ENCODE measurements at regions not wholly inside any gene's neighbourhood (a gene's known extent, or its start where the extent isn't known, plus 50 kb on each side); places are given as distances from the start of the nearest gene placed in this dataset.

- Histone ChIP-seq H3K27ac (ENCODE audit: low read length, poor library complexity, severe bottlenecking) (no peak overlapping the region), H3K9ac (ENCODE audit: low read length) (no peak overlapping the region), H3K27me3 (ENCODE audit: control insufficient read depth in 1 of 2, insufficient read depth in 1 of 2, low read length in 2 of 2) (no peaks in the 10 kb centered on the region), H2AK5ac (ENCODE audit: low read length, severe bottlenecking) (no peak overlapping the region), H3K4me1 (ENCODE audit: control insufficient read depth, insufficient read depth, low read depth, low read length) (no peaks in the 10 kb centered on the region), H2BK5ac (ENCODE audit: low read depth, low read length, poor library complexity, severe bottlenecking) (no peak overlapping the region), H3K14ac (ENCODE audit: low read length in 2 of 2) (no peak overlapping the region), H3K4me2 (ENCODE audit: low read length, poor library complexity, severe bottlenecking) (no peak overlapping the region), H3K36me3 (ENCODE audit: control insufficient read depth in 1 of 2, insufficient read depth in 2 of 2, low read depth in 1 of 2, low read length in 2 of 2) (no peaks in the 10 kb centered on the region), H3K18ac (ENCODE audit: low read depth in 1 of 2, low read length in 2 of 2) (no peak overlapping the region), H3K9me3 (ENCODE audit: control insufficient read depth, low read length) (no peaks in the 10 kb centered on the region), H3K4ac (ENCODE audit: low read depth in 1 of 2, low read length in 2 of 2) (no peak overlapping the region), H2AFZ (ENCODE audit: low read depth, low read length) (no peak overlapping the region), H3K23ac (ENCODE audit: low read length in 2 of 2) (no peak overlapping the region), H3K4me3 (ENCODE audit: insufficient read depth in 1 of 2, low read depth in 1 of 2, low read length in 2 of 2) (no peak overlapping the region), H3K79me1 (replicated peaks; ENCODE audit: low read length, poor library complexity, severe bottlenecking) (no peaks in the 10 kb centered on the region), H4K91ac (ENCODE audit: low read length) (no peak overlapping the region), H2BK15ac (ENCODE audit: low read depth, poor library complexity, severe bottlenecking) (no peak overlapping the region), H2BK12ac (ENCODE audit: low read length in 2 of 2) (no peak overlapping the region), H4K8ac (ENCODE audit: low read length) (no peak overlapping the region), H2BK120ac (ENCODE audit: low read depth, low read length) (no peak overlapping the region)
- DNase-seq, result no peak
- WGBS, result 88% methylated on average over 1 of the region's 1 CpG
Measured at GRCh38 chr3:17901893-17902292, 159.5 kb upstream of the TBC1D5 start.

DNA sequence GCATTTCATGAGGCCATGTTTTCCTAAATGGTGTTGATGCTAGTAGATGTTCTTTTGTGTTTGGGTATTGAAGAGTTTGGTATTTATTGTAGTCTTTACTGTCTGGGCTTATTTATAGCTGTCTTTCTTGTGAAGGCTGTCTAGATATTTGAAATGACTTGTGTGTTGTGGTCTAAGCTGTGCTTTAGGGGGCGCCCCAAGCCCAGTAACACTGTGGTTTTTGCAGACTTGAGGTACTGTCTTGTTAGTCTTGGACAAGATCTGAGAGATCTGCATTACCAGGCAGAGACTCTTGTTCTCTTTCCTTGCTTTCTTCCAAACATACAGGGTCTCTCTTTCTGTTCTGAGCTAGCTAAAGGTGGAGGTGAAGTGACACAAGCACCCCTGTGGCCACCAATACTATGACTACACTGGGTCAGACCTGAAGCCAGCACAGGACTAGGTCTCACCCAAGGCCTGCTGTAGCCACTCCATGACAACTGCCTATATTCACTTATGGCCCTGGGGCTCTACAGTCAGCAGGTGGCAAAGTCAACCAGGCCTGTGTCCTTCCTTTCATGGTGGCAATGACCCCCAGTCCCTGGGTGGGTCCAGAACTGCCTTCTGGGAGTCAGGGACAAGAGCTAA lies 152.1 kb upstream of the TBC1D5 start:
- no peaks in the 10 kb centered on the region for H3K27me3 ChIP-seq (ENCODE audit: control insufficient read depth in 1 of 2, insufficient read depth in 1 of 2, low read length in 2 of 2)
- peak; percentile 27 for DNase-seq
- 0% methylated on average over 1 of the region's 1 CpG for WGBS

DNA sequence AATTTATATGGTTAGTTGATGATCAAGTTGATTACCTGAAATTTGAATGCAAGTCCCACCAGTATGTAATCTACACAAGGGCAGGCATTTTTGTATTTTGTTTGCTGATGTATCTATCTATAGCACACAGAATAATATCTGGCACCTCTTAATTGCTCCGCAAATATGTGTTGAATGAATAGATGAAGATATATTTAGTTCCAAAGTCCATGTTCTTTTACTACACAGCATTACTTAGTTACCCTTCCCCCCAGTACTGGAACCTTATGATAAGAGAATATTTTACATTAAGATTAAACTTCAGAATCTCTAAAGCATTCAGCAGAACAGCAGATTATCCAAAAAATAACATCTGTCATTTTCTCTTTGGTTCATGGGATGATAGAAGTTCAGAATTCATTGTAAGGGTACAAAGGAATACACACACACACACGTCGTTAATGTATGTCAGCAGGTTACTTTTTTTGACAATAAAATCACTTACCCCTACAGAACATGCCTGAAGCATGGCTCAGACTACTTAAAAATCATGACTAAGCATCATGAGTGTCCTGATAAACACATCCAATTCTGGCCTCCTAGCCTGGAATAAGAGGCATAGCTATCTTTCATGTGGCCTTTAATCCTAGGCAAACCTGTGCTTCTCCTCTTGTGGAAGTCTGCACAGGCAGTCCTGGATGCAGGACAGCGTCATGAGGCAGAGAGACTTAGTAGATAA lies 148.9 kb upstream of the TBC1D5 start:
- Histone ChIP-seq H2AK5ac (ENCODE audit: low read length, severe bottlenecking) (no peak overlapping the region), H3K9ac (ENCODE audit: low read length) (peak overlapping the region; percentile 37), H3K4ac (ENCODE audit: low read depth in 1 of 2, low read length in 2 of 2) (no peak overlapping the region), H3K4me1 (ENCODE audit: control insufficient read depth, insufficient read depth, low read depth, low read length) (peaks cover 1% of the 10 kb centered on the region), H3K36me3 (ENCODE audit: control insufficient read depth in 1 of 2, insufficient read depth in 2 of 2, low read depth in 1 of 2, low read length in 2 of 2) (no peaks in the 10 kb centered on the region), H4K91ac (ENCODE audit: low read length) (no peak overlapping the region), H4K8ac (ENCODE audit: low read length) (no peak overlapping the region), H3K79me1 (replicated peaks; ENCODE audit: low read length, poor library complexity, severe bottlenecking) (no peaks in the 10 kb centered on the region), H3K9me3 (ENCODE audit: control insufficient read depth, low read length) (no peaks in the 10 kb centered on the region), H3K4me2 (ENCODE audit: low read length, poor library complexity, severe bottlenecking) (no peak overlapping the region), H3K23ac (ENCODE audit: low read length in 2 of 2) (no peak overlapping the region), H2BK5ac (ENCODE audit: low read depth, low read length, poor library complexity, severe bottlenecking) (no peak overlapping the region), H3K27ac (ENCODE audit: low read length, poor library complexity, severe bottlenecking) (no peak overlapping the region), H2BK12ac (ENCODE audit: low read length in 2 of 2) (no peak overlapping the region), H2AFZ (ENCODE audit: low read depth, low read length) (no peak overlapping the region), H2BK15ac (ENCODE audit: low read depth, poor library complexity, severe bottlenecking) (no peak overlapping the region), H3K27me3 (ENCODE audit: control insufficient read depth in 1 of 2, insufficient read depth in 1 of 2, low read length in 2 of 2) (no peaks in the 10 kb centered on the region), H3K14ac (ENCODE audit: low read length in 2 of 2) (no peak overlapping the region), H2BK120ac (ENCODE audit: low read depth, low read length) (no peak overlapping the region), H3K4me3 (ENCODE audit: insufficient read depth in 1 of 2, low read depth in 1 of 2, low read length in 2 of 2) (no peak overlapping the region), H3K18ac (ENCODE audit: low read depth in 1 of 2, low read length in 2 of 2) (no peak overlapping the region)
- 58% methylated on average over 2 of the region's 4 CpGs for WGBS
- peak; percentile 21 for DNase-seq

More for the DNA sequence above, 152.1 kb upstream of the TBC1D5 start:
- Histone ChIP-seq H4K91ac (ENCODE audit: low read length) (no peak overlapping the region), H2AK5ac (ENCODE audit: low read length, severe bottlenecking) (no peak overlapping the region), H2BK12ac (ENCODE audit: low read length in 2 of 2) (no peak overlapping the region), H2BK15ac (ENCODE audit: low read depth, poor library complexity, severe bottlenecking) (no peak overlapping the region), H3K9me3 (ENCODE audit: control insufficient read depth, low read length) (no peaks in the 10 kb centered on the region), H2BK5ac (ENCODE audit: low read depth, low read length, poor library complexity, severe bottlenecking) (no peak overlapping the region), H3K9ac (ENCODE audit: low read length) (no peak overlapping the region), H3K14ac (ENCODE audit: low read length in 2 of 2) (no peak overlapping the region), H3K18ac (ENCODE audit: low read depth in 1 of 2, low read length in 2 of 2) (no peak overlapping the region), H3K4me2 (ENCODE audit: low read length, poor library complexity, severe bottlenecking) (no peak overlapping the region), H3K4me1 (ENCODE audit: control insufficient read depth, insufficient read depth, low read depth, low read length) (peaks cover 1% of the 10 kb centered on the region), H3K4me3 (ENCODE audit: insufficient read depth in 1 of 2, low read depth in 1 of 2, low read length in 2 of 2) (no peak overlapping the region), H2AFZ (ENCODE audit: low read depth, low read length) (no peak overlapping the region), H3K23ac (ENCODE audit: low read length in 2 of 2) (no peak overlapping the region), H3K36me3 (ENCODE audit: control insufficient read depth in 1 of 2, insufficient read depth in 2 of 2, low read depth in 1 of 2, low read length in 2 of 2) (no peaks in the 10 kb centered on the region), H3K4ac (ENCODE audit: low read depth in 1 of 2, low read length in 2 of 2) (no peak overlapping the region), H3K79me1 (replicated peaks; ENCODE audit: low read length, poor library complexity, severe bottlenecking) (no peaks in the 10 kb centered on the region), H3K27ac (ENCODE audit: low read length, poor library complexity, severe bottlenecking) (no peak overlapping the region), H4K8ac (ENCODE audit: low read length) (no peak overlapping the region), H2BK120ac (ENCODE audit: low read depth, low read length) (no peak overlapping the region)

DNA sequence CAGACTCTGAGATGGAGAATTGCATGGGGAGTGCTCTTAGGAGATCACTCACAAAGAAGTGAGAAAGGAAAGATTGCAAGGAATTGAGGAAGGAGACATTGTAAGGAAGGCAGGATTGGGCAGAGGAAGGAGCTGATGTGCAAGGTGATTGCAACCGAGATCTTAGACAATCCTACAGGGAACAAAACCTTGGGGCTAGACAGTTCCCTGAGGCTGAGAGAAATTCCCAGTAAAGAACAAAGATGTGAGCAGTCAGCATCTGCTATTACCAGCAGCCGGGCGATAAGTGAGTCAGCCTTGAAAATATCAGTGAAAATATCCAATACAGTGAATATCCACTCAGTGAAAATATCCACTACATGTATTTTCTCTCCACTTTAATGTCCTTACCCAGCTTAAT lies 143.6 kb upstream of the TBC1D5 start:
- no peak overlapping the region for H2BK12ac ChIP-seq (ENCODE audit: low read length in 2 of 2)
- H3K4me2 ChIP-seq (ENCODE audit: low read length, poor library complexity, severe bottlenecking), result no peak overlapping the region
- H3K79me1 ChIP-seq (replicated peaks; ENCODE audit: low read length, poor library complexity, severe bottlenecking), result no peaks in the 10 kb centered on the region
- no peak overlapping the region for H3K27ac ChIP-seq (ENCODE audit: low read length, poor library complexity, severe bottlenecking)
- no peak overlapping the region for H3K14ac ChIP-seq (ENCODE audit: low read length in 2 of 2)
- H3K4ac ChIP-seq (ENCODE audit: low read depth in 1 of 2, low read length in 2 of 2), result no peak overlapping the region
- H3K27me3 ChIP-seq (ENCODE audit: control insufficient read depth in 1 of 2, insufficient read depth in 1 of 2, low read length in 2 of 2), result no peaks in the 10 kb centered on the region
- H3K4me1 ChIP-seq (ENCODE audit: control insufficient read depth, insufficient read depth, low read depth, low read length), result no peaks in the 10 kb centered on the region
- no peak overlapping the region for H2BK15ac ChIP-seq (ENCODE audit: low read depth, poor library complexity, severe bottlenecking)
- H3K18ac ChIP-seq (ENCODE audit: low read depth in 1 of 2, low read length in 2 of 2), result no peak overlapping the region
- H2AK5ac ChIP-seq (ENCODE audit: low read length, severe bottlenecking), result no peak overlapping the region
- H2BK120ac ChIP-seq (ENCODE audit: low read depth, low read length), result no peak overlapping the region
- 100% methylated on average over 3 of the region's 3 CpGs for WGBS
- no peaks in the 10 kb centered on the region for H3K9me3 ChIP-seq (ENCODE audit: control insufficient read depth, low read length)
- no peak overlapping the region for H3K23ac ChIP-seq (ENCODE audit: low read length in 2 of 2)
- no peak overlapping the region for H4K91ac ChIP-seq (ENCODE audit: low read length)
- no peak for DNase-seq
- no peak overlapping the region for H3K4me3 ChIP-seq (ENCODE audit: insufficient read depth in 1 of 2, low read depth in 1 of 2, low read length in 2 of 2)
- no peak overlapping the region for H4K8ac ChIP-seq (ENCODE audit: low read length)
- no peak overlapping the region for H2BK5ac ChIP-seq (ENCODE audit: low read depth, low read length, poor library complexity, severe bottlenecking)
- H3K36me3 ChIP-seq (ENCODE audit: control insufficient read depth in 1 of 2, insufficient read depth in 2 of 2, low read depth in 1 of 2, low read length in 2 of 2), result no peaks in the 10 kb centered on the region
- H2AFZ ChIP-seq (ENCODE audit: low read depth, low read length), result no peak overlapping the region
- H3K9ac ChIP-seq (ENCODE audit: low read length), result no peak overlapping the region

Measured in mesenchymal stem cell (in vitro differentiated cells and primary cell).